GM12864 (cell line): ENCODE measurements at regions not wholly inside any gene's neighbourhood (a gene's known extent, or its start where the extent isn't known, plus 50 kb on each side); places are given as distances from the start of the nearest gene placed in this dataset.

ENCODE experiments used
- DNase-seq: peaks from one replicate; pipeline ENCODE4 v3.0.0-alpha.2; 2011; ENCODE audit warnings: low read depth
- H3K4me3 ChIP-seq: 2 replicates; pipeline ENCODE4 v1.5.1; 2011; ENCODE audit warnings: mild to moderate bottlenecking, low read depth, low read length, control low read depth
- TF ChIP-seq, protein P1 (sequence below): IDR thresholded peaks from 2 replicates; pipeline ENCODE4 v1.5.1; 2011; ENCODE audit warnings: low read depth, mild to moderate bottlenecking, moderate library complexity, low read length, control low read depth, inconsistent platforms; ENCODE audit errors: missing control alignments

DNA sequence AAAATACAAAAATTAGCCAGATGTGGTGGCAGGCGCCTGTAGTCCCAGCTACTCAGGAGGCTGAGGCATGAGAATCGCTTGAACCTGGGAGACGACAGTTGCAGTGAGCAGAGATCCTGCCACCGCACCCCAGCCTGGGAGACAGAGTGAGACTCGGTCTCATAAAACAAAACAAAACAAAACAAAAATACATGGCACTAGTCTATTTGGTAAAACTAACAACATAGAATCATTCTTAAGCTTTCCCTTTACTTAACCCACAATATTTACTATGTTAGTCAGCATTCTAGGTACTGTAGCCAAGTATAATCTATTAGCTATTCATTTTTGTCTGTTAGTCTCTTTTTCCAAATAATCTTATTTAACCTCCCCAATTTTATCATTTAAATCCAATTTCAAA lies 1482.8 kb downstream of the SLITRK5 start:
- DNase-seq = no peak
- TF ChIP-seq, protein P1, sequence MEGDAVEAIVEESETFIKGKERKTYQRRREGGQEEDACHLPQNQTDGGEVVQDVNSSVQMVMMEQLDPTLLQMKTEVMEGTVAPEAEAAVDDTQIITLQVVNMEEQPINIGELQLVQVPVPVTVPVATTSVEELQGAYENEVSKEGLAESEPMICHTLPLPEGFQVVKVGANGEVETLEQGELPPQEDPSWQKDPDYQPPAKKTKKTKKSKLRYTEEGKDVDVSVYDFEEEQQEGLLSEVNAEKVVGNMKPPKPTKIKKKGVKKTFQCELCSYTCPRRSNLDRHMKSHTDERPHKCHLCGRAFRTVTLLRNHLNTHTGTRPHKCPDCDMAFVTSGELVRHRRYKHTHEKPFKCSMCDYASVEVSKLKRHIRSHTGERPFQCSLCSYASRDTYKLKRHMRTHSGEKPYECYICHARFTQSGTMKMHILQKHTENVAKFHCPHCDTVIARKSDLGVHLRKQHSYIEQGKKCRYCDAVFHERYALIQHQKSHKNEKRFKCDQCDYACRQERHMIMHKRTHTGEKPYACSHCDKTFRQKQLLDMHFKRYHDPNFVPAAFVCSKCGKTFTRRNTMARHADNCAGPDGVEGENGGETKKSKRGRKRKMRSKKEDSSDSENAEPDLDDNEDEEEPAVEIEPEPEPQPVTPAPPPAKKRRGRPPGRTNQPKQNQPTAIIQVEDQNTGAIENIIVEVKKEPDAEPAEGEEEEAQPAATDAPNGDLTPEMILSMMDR = no peak
- no peak overlapping the region for H3K4me3 ChIP-seq

DNA sequence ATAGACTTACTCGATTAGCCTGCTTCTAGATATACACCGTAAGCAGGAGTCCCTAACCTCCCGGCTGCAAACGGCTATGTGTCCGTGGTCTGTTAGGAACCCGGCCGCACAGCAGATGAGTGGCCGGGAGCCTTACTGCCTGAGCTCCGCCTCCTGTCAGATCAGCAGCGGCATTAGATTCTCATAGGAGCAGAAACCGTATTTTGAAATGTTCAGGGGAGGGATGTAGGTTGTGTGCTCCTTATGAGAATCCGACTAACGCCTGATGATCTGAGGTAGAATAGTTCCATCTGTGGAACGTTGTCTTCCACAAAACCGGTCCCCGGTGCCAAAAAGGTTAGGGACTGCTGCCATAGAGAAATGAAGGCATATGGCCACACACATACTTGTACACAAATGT lies 1491.9 kb downstream of the SLITRK5 start:
- TF ChIP-seq, protein P1 = no peak
- no peak for DNase-seq
- no peak overlapping the region for H3K4me3 ChIP-seq

DNA sequence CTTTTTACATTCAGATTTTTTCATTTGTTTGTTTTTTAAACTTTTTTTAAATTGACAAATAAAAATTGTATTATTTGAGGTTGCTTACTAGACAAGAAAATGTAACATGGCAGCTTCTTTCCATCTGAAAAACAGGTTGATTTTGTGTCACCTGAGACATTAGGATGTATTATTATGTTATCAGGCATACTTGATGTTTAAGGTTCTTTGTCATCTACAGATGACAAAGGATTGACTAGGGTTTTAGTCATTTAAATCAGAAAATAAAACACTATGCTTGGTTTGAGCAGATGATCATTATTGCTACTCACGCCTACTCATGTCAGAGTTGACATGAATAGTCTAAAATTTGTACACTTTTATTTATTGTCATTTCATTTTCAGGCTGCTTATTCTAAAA lies 1494.5 kb downstream of the SLITRK5 start:
- DNase-seq = no peak
- no peak overlapping the region for H3K4me3 ChIP-seq
- TF ChIP-seq, protein P1 = no peak

DNA sequence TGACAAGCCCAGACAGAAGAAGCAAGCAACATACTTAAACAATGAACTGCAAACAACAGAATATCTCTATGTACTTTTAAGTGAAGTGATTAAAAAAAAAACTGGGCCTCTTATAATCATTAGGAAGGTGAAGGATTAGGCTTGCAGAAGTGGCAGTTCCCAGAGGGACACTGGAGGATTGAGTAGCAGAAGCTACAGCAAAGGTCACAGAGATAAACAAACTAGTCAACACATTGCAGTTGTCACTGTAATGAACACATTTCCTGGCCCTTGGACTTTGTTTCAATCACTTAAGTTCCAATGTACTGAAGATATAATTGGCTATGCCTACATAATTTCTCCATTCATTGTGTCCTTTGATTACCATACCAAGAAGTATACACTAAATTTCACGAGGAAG lies 1498.8 kb downstream of the SLITRK5 start:
- DNase-seq = no peak
- TF ChIP-seq, protein P1 = no peak
- no peak overlapping the region for H3K4me3 ChIP-seq

DNA sequence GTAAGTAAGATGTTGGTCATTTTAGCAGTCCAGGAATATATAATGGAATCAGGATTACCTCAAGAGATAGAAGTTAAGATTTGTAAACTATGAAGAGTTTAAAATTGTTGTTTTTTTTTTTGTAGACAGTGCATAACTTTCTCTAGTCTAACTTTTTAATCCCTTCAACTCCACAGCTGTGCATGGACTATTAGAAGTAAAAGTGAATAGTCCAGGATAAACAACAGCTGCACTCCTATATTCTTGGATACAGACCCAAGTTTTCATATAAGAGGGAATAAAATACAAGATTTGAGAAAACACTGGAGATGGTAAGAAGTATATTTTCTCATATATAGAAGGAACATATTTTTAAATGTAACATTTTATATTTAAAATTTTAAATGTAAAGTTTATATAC lies 1509.9 kb downstream of the SLITRK5 start:
- H3K4me3 ChIP-seq = no peak overlapping the region
- no peak for DNase-seq
- TF ChIP-seq, protein P1 = no peak

DNA sequence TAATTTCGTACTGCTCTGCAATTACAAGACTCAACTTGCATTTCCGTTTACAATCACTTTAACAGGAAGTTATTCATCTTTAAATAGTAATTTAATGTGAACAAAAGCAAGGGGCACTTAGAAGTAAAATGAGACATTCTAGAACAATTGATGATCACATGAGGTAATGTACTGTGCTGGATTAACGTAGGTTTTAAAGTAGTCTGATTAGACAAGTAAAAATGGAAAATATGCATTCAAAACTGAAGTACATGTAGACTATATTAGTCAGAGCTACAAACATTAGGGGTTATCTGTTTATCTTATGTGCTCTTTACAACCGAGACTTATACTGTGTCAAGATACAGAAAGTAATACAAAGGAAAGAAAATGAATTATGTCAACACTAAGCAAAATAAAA lies 1528.0 kb downstream of the SLITRK5 start:
- H3K4me3 ChIP-seq = no peak overlapping the region
- TF ChIP-seq, protein P1 = no peak
- no peak for DNase-seq

DNA sequence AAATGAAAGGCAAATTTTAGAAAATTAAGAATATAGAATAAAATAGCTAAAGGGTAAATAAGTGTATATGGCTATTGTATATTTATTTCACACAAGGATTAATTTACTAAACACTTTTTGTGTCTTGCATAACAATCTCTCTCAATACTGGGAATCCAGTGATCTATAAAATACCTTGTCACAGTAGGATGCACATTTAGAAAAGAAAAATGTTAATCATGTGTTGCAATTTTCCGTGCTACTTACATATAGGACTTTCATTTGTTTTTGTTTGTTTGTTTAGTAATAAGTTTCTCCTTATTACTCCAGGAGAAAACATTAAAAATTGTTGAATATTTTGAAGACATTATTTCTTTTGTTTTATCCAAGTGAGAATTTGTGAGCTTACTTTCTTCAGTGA lies 1533.3 kb downstream of the SLITRK5 start:
- H3K4me3 ChIP-seq = no peak overlapping the region
- no peak for DNase-seq
- TF ChIP-seq, protein P1 = no peak
